B cell (primary cell): ENCODE measurements at regions not wholly inside any gene's neighbourhood (a gene's known extent, or its start where the extent isn't known, plus 50 kb on each side); places are given as distances from the start of the nearest gene placed in this dataset.

Source experiments
- CTCF ChIP-seq: fragments of 200-600 bp; IDR thresholded peaks from one replicate; pipeline ENCODE4 v1.8.0; 2022; ENCODE audit warnings: antibody characterized with exemption, mild to moderate bottlenecking
- EZH2 ChIP-seq: IDR thresholded peaks from 2 replicates; pipeline ENCODE4 v1.6.1; 2012; ENCODE audit warnings: borderline replicate concordance, low read depth, mild to moderate bottlenecking, moderate library complexity, low read length; ENCODE audit not compliant: insufficient read depth, poor library complexity, severe bottlenecking

- TF ChIP-seq CTCF (no peak), EZH2 (no peak)
These were observed 129.6 kb downstream of the NCOR2 start for GRCh38 chr12:124437617-124438436.
